ENCODE measurements at regions not wholly inside any gene's neighbourhood (a gene's known extent, or its start where the extent isn't known, plus 50 kb on each side); places are given as distances from the start of the nearest gene placed in this dataset.

DNA sequence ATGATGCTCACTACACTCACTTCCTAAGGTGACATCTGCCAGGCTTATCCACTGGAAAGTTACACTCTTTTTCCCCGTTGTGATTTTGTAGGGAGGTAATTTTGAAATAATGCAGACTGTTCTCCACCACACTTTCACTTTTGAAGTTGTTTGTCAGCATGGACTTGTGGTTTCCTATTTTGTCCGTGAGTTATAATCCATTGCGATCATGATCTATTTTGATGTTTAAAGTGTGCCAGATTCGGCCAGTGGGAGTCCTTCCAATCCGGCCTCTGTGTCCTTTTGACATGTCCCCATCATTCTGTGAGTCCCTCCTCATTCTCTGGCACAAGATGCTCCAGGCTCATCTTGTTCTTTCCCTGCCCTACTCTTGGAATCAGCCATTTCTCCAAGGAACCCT is 211.3 kb upstream of the KLF4 start:
- H3K4me3 ChIP-seq (ENCODE audit: low read depth, low read length): no peak overlapping the region
- TF ChIP-seq, protein P1, sequence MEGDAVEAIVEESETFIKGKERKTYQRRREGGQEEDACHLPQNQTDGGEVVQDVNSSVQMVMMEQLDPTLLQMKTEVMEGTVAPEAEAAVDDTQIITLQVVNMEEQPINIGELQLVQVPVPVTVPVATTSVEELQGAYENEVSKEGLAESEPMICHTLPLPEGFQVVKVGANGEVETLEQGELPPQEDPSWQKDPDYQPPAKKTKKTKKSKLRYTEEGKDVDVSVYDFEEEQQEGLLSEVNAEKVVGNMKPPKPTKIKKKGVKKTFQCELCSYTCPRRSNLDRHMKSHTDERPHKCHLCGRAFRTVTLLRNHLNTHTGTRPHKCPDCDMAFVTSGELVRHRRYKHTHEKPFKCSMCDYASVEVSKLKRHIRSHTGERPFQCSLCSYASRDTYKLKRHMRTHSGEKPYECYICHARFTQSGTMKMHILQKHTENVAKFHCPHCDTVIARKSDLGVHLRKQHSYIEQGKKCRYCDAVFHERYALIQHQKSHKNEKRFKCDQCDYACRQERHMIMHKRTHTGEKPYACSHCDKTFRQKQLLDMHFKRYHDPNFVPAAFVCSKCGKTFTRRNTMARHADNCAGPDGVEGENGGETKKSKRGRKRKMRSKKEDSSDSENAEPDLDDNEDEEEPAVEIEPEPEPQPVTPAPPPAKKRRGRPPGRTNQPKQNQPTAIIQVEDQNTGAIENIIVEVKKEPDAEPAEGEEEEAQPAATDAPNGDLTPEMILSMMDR (IDR thresholded peaks at IDR 0.05; ENCODE audit: insufficient read depth, low read depth, low read length, missing control alignments): no peak
- no peak for DNase-seq (ENCODE audit: low read depth)

DNA sequence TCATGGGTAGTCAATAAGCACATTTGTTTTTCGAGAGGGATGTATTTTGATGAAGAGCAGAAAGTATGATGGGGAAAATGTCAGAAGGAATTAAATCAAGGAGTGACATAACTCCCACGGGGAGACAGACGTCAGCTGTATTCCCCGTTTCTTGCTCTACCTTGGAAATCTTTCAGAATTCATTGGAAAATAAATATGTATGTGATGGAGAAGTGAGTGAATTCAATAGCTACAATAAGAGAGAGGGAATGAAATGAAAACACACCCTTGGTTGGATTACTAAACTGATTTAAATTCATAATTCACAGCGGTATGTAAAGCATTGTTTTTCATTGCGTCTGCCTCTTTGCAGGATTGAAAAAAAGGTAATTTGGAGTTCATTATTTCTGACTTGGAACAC is 209.7 kb upstream of the KLF4 start:
- TF ChIP-seq, protein P1 (IDR thresholded peaks at IDR 0.05; ENCODE audit: insufficient read depth, low read depth, low read length, missing control alignments): no peak
- DNase-seq (ENCODE audit: low read depth): no peak
- no peak overlapping the region for H3K4me3 ChIP-seq (ENCODE audit: low read depth, low read length)

DNA sequence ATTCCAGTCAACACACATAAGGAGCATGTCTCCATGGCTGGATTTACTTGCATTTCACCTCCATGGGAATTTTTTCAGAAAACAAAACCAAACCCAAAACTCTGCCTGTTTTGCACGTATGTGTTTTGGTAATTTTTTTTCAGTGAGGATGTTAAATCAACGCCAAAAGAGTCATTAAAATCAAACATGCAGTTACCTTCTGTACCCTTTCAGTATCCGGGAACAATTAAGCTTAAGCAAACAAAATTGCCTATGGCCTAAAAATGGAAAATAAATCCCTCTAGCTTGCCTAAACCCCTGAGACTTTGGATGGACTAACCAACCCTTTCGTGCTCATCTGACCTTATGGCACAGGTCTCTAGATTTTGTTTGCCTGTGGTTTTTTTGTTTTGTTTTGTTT is 209.2 kb upstream of the KLF4 start:
- no peak overlapping the region for H3K4me3 ChIP-seq (ENCODE audit: low read depth, low read length)
- TF ChIP-seq, protein P1 (IDR thresholded peaks at IDR 0.05; ENCODE audit: insufficient read depth, low read depth, low read length, missing control alignments): no peak
- DNase-seq (ENCODE audit: low read depth): no peak

DNA sequence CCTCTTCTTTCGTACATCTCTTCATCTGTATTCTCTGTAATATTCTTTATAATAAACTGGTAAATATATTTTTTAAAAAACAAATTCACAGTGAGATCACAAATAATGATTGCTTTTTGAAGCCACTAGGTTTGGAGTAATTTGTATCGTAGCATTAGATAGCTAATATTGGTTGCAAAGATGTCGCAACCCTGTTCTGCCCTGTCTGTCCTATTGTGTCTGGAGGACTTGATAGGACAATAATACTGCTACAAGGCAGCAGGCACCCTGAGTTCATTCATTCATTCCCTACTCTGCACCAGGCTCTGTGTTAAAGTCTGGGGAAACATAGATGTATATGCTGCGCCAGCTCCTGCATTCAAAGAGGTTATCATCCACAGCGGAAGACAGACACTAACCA is 206.7 kb upstream of the KLF4 start:
- no peak for DNase-seq (ENCODE audit: low read depth)
- no peak overlapping the region for H3K4me3 ChIP-seq (ENCODE audit: low read depth, low read length)
- TF ChIP-seq, protein P1 (IDR thresholded peaks at IDR 0.05; ENCODE audit: insufficient read depth, low read depth, low read length, missing control alignments): no peak

DNA sequence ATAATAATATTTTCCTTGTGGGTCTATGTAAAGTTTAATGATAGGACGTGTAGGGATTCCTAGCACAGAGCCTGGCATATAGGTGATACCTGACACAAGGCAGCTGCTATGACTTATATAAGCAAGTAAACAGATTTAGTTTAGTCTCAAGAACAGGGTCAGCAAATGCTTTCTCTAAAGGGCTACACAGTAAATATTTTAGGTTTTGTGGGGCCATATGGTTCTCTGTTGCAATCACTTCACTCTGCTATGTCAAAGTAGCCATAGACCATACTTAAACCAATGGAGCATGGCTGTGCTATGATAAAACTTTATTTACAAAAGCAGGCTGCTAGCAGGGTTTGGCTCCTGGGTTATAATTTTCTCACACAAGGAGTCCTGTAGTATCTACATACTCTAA is 204.8 kb upstream of the KLF4 start:
- TF ChIP-seq, protein P1 (IDR thresholded peaks at IDR 0.05; ENCODE audit: insufficient read depth, low read depth, low read length, missing control alignments): no peak
- no peak for DNase-seq (ENCODE audit: low read depth)
- H3K4me3 ChIP-seq (ENCODE audit: low read depth, low read length): no peak overlapping the region

DNA sequence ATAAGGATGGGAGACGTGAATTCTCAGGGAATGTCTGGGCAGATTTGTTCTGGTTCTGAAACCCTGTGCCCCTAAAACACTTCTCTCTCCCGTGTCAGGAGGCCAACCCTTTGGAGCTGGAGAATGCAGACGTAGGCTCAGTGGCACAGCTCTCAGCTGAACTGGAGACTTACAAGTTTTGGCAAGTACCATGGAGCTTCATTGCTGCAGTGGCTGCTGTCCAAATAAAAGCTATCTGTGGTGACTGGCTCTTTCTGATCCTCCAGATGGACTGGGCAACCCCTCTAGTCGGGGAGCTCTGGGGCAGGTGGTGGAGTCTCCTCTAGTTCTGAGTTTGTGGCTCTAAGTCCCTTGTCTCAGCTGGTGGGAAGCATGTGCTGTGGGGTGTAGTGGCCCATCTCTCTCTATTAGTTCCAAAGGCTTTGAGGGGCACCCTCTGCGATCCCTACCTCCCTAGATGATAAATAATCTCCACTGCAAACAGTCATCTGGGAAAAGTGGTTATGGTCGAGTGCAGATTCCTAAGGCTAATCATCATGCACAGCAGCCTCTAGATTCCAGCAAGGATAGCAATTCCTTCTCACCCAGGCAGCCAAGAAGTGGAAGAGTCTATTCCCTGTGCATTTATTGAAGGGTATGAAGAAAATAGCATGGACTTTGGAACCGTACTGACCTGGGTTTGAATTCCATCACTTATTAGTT is 204.2 kb upstream of the KLF4 start:
- TF ChIP-seq, protein P1 (IDR thresholded peaks at IDR 0.05; ENCODE audit: insufficient read depth, low read depth, low read length, missing control alignments): no peak
- no peak overlapping the region for H3K4me3 ChIP-seq (ENCODE audit: low read depth, low read length)
- no peak for DNase-seq (ENCODE audit: low read depth)

DNA sequence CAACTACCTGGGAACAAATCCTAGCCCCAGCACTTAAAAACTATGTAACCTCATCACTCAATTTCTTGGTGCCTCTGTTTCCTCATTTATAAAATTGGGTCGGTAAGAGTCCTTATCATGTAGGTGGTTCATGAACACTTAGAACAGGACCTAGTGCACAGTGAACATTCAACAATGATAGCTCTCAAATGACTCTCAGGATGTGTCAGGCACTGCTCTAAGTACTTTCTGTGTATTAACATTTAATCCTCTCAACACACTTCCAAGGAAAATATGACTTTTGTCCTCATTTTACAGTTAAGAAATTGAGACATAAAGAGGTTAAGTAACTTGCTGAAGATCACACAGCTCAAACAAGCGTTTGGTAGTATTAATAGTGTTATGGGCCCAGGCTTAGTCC is 202.1 kb upstream of the KLF4 start:
- DNase-seq (ENCODE audit: low read depth): no peak
- TF ChIP-seq, protein P1 (IDR thresholded peaks at IDR 0.05; ENCODE audit: insufficient read depth, low read depth, low read length, missing control alignments): no peak
- no peak overlapping the region for H3K4me3 ChIP-seq (ENCODE audit: low read depth, low read length)
